ENCODE measurements at regions not wholly inside any gene's neighbourhood (a gene's known extent, or its start where the extent isn't known, plus 50 kb on each side); places are given as distances from the start of the nearest gene placed in this dataset.

DNA sequence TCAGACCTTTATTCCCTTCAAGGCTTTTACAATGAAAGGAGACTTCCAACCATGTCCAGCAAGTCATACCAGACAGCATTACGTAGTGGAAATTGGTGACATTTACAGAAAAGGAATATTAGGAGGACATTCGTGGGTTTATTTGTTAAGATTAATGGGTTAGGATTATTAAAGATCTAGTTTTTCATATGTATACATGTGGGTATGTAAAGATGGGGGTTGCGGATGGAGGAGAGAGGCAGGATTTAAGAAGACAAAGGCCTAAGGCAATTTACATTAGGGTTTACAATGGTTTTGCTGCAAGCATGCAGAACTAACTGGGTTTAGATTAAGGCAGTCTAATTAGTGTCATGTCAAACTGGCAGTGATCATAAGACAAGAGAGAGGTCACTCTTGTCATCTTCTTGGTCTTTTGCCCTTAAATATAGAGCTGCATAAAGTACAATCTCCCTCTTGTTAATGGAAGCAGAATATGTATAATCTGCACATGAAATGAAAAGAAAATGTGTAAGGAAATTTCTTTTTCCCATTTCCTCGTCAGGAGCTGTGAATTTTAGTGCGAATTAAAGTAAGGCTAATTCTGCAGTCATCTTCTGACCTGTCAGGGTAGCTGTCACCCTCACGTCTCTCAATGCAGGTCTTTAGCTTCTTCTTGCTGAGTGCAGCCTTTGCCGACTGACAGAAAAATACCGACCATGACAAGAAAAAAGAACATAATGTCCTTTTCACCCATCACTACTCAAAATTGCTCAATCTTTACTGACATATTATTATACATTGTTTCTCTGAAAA lies 258.9 kb upstream of the MEIS2 start:
- no peak overlapping the region for H3K4me3 ChIP-seq (ENCODE audit: low read depth, low read length)
- in situ Hi-C loops (cut with HindIII; ENCODE audit: low sequenced_read_pairs): no loop called here
- TF ChIP-seq, protein P1, sequence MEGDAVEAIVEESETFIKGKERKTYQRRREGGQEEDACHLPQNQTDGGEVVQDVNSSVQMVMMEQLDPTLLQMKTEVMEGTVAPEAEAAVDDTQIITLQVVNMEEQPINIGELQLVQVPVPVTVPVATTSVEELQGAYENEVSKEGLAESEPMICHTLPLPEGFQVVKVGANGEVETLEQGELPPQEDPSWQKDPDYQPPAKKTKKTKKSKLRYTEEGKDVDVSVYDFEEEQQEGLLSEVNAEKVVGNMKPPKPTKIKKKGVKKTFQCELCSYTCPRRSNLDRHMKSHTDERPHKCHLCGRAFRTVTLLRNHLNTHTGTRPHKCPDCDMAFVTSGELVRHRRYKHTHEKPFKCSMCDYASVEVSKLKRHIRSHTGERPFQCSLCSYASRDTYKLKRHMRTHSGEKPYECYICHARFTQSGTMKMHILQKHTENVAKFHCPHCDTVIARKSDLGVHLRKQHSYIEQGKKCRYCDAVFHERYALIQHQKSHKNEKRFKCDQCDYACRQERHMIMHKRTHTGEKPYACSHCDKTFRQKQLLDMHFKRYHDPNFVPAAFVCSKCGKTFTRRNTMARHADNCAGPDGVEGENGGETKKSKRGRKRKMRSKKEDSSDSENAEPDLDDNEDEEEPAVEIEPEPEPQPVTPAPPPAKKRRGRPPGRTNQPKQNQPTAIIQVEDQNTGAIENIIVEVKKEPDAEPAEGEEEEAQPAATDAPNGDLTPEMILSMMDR (IDR thresholded peaks at IDR 0.05; ENCODE audit: low read depth, low read length, missing control alignments): no peak
- DNase-seq (ENCODE audit: low read depth): no peak

DNA sequence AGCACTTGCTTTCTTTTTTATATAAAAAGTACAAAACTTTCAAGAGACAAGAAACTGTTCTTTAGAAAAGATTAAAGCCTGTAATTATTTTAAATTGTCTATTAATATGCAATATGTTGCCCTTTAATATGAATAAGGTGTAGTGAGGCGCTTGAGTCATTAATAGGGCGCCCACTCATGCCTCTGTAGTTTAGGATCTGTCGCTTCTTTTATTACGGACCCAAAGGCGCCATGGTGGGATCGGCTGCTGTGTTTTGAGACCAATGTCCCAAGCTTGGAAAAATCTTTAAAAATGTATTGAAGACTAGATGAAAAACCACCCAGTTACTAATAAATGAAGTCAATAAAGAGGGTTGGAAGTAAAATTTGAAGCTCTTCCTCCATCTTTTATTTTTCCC lies 259.5 kb upstream of the MEIS2 start:
- H3K4me3 ChIP-seq (ENCODE audit: low read depth, low read length): no peak overlapping the region
- no peak for DNase-seq (ENCODE audit: low read depth)
- TF ChIP-seq, protein P1 (IDR thresholded peaks at IDR 0.05; ENCODE audit: low read depth, low read length, missing control alignments): no peak
- in situ Hi-C loops (cut with HindIII; ENCODE audit: low sequenced_read_pairs): no loop called here

DNA sequence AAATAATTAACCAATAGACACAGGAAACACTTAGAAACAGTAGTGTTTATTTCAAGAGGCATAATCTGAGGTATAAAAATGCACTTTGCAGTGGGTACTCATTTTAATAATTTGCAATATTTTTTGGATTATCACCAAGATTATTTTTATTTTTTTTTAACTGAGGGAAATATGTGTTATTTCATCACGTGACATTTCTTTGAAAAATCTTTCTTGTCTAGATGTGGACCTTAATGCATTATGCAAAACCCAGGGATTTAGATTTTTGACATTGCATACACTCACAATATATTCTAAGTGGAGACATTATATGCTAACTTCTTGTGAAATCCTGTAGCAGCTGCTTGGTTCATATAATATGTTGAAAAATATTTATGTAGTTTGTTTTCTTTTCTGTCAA lies 260.4 kb upstream of the MEIS2 start:
- TF ChIP-seq, protein P1 (IDR thresholded peaks at IDR 0.05; ENCODE audit: low read depth, low read length, missing control alignments): no peak
- in situ Hi-C loops (cut with HindIII; ENCODE audit: low sequenced_read_pairs): no loop called here
- no peak overlapping the region for H3K4me3 ChIP-seq (ENCODE audit: low read depth, low read length)
- no peak for DNase-seq (ENCODE audit: low read depth)

DNA sequence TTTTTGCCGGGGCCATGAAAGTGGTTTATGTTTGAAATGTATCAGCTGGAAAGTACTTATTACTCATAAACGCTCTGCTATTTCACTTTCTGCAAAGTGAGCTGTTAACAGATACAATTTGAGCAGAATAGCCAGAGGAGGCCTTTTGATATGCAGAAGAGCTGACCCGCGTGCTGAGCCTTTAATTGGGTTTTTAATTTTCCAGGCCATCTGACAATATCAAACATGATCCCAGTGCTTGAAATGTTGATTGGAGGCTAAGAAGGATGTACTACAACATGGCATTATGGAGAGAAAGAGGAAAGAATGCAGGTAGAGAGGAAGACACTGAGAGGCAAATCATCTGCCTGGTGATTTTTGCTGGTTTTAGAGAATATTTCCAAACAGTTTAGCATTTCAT lies 261.3 kb upstream of the MEIS2 start:
- TF ChIP-seq, protein P1 (IDR thresholded peaks at IDR 0.05; ENCODE audit: low read depth, low read length, missing control alignments): no peak
- no peak overlapping the region for H3K4me3 ChIP-seq (ENCODE audit: low read depth, low read length)
- in situ Hi-C loops (cut with HindIII; ENCODE audit: low sequenced_read_pairs): no loop called here
- DNase-seq (ENCODE audit: low read depth): no peak

DNA sequence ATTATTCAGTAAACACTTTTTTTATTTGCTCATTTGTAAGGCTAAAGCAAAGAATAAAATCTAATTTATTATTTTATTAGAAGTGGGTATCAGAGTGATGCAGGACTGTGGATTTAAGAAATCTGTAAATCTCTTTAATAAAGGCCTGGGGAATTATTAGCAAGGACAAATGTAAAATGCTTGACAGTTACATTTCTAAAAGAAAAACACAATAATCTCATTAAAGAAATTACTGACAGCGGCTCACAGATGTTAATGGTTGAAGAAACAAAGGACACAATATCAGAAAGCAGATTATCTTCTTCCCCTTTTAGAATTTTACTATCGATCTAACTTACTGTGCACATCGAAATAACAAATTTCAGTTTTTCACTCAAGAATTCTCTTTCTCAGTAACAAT lies 262.1 kb upstream of the MEIS2 start:
- in situ Hi-C loops (cut with HindIII; ENCODE audit: low sequenced_read_pairs): no loop called here
- no peak overlapping the region for H3K4me3 ChIP-seq (ENCODE audit: low read depth, low read length)
- DNase-seq (ENCODE audit: low read depth): no peak
- TF ChIP-seq, protein P1 (IDR thresholded peaks at IDR 0.05; ENCODE audit: low read depth, low read length, missing control alignments): no peak

DNA sequence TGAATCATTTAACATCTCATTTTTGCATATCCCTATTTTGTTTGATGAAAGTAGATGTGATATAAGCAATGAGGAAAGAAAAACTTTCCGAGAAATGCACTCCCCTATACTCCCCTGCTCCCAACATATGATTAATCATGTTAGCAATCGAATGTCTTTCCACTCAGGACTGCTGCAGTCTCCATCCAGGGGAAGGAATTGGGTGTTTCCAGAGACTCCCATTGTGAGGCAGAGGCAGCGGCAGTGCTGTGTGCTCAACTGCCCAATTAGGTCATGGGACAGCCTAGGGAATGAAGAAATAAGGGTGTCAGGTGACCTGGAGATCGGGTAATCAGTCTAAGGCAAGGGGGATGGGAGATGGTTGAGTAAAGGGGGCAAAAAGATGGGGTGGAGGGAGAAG lies 268.6 kb upstream of the MEIS2 start:
- TF ChIP-seq, protein P1 (IDR thresholded peaks at IDR 0.05; ENCODE audit: low read depth, low read length, missing control alignments): no peak
- no peak overlapping the region for H3K4me3 ChIP-seq (ENCODE audit: low read depth, low read length)
- in situ Hi-C loops (cut with HindIII; ENCODE audit: low sequenced_read_pairs): no loop called here
- DNase-seq (ENCODE audit: low read depth): no peak
